ENCODE measurements at regions not wholly inside any gene's neighbourhood (a gene's known extent, or its start where the extent isn't known, plus 50 kb on each side); places are given as distances from the start of the nearest gene placed in this dataset.

- Histone ChIP-seq H3K4me3 (ENCODE audit: low read depth, low read length) (no peak overlapping the region), H3K36me3 (ENCODE audit: control insufficient read depth, insufficient read depth, low read length) (no peaks in the 10 kb centered on the region), H3K9me3 (no peaks in the 10 kb centered on the region), H3K27me3 (replicated peaks; ENCODE audit: control insufficient read depth, insufficient read depth, low read length) (no peaks in the 10 kb centered on the region; the same call in 1 of the 2 replicates), H3K4me1 (no peaks in the 10 kb centered on the region)
- TF ChIP-seq, protein P1, sequence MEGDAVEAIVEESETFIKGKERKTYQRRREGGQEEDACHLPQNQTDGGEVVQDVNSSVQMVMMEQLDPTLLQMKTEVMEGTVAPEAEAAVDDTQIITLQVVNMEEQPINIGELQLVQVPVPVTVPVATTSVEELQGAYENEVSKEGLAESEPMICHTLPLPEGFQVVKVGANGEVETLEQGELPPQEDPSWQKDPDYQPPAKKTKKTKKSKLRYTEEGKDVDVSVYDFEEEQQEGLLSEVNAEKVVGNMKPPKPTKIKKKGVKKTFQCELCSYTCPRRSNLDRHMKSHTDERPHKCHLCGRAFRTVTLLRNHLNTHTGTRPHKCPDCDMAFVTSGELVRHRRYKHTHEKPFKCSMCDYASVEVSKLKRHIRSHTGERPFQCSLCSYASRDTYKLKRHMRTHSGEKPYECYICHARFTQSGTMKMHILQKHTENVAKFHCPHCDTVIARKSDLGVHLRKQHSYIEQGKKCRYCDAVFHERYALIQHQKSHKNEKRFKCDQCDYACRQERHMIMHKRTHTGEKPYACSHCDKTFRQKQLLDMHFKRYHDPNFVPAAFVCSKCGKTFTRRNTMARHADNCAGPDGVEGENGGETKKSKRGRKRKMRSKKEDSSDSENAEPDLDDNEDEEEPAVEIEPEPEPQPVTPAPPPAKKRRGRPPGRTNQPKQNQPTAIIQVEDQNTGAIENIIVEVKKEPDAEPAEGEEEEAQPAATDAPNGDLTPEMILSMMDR (IDR thresholded peaks at IDR 0.05; ENCODE audit: insufficient read depth in 1 of 2, low read depth in 1 of 2, low read length in 1 of 2, severe bottlenecking in 1 of 2, unreplicated experiment in 1 of 2): no peak
- no TSS peak for BruUV-seq (replicated peaks)
- Mint-ChIP-seq H3K9me3 (ENCODE audit: unreplicated experiment) (no peaks in the 10 kb centered on the region), H3K4me1 (ENCODE audit: low read depth, unreplicated experiment) (no peaks in the 10 kb centered on the region), H3K36me3 (ENCODE audit: insufficient read depth, unreplicated experiment) (no peaks in the 10 kb centered on the region), H3K4me3 (ENCODE audit: unreplicated experiment) (no peak overlapping the region), H3K27ac (ENCODE audit: unreplicated experiment) (no peak overlapping the region), H3K27me3 (ENCODE audit: insufficient read depth, unreplicated experiment) (peaks cover 29% of the 10 kb centered on the region)
- DNase-seq: no peak
- intact Hi-C loops (cut with micrococcal nuclease; ENCODE audit: unreplicated experiment): no loop called here
- POLR2A ChIA-PET: no interaction called here
- CTCF ChIA-PET: no interaction called here
These were observed 139.8 kb downstream of the KIF26A start for GRCh38 chr14:104278214-104278534.

DNA sequence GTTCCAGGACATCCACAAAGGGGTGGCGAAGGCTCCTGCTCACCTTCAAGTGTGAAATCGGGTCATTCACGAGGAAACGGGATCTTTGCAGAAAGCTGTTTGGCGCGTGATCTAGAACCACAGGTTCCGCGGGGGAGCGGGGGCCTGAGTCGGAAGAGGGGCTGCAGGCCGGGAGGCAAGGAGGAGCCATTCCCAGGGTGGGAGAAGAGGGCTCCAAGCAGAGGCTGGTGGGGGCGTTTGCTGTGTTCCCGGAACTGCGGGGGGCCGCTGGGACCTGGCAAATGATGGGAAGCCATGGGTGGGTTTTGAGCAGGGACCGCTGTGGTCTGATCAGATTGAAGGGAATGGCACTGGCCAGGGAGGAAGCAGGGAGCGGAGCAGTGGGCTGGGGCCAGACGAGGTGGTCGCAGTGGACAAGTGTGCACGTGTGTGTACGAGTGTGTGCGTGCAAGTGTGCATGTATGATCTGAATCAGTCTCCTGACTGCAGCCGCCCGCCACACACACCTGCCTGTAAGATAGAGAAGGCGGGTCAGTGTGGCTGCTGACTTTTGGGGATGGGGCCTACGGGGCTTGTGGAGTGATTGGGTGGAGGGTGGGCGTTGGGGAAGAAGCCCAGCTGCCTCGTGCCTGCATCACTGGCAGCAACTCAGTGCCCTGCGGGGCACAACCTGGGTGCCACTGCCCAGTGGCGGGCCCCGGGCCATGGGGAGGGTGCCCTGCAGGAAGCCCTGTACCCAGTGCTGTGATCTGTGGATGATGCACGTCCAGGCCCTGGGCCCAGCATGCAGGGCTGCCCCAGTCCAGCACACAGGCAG lies 141.9 kb downstream of the KIF26A start:
- no peaks in the 10 kb centered on the region for H3K9me3 Mint-ChIP-seq (ENCODE audit: unreplicated experiment)
- H3K36me3 ChIP-seq (ENCODE audit: control insufficient read depth, insufficient read depth, low read length): no peaks in the 10 kb centered on the region
- DNase-seq: no peak

GRCh38 chr14:104280902-104281767 lies 142.7 kb downstream of the KIF26A start:
- Mint-ChIP-seq H3K4me3 (ENCODE audit: unreplicated experiment) (no peak overlapping the region), H3K4me1 (ENCODE audit: low read depth, unreplicated experiment) (no peaks in the 10 kb centered on the region), H3K36me3 (ENCODE audit: insufficient read depth, unreplicated experiment) (no peaks in the 10 kb centered on the region), H3K9me3 (ENCODE audit: unreplicated experiment) (no peaks in the 10 kb centered on the region), H3K27me3 (ENCODE audit: insufficient read depth, unreplicated experiment) (peaks cover 17% of the 10 kb centered on the region), H3K27ac (ENCODE audit: unreplicated experiment) (no peak overlapping the region)
- ChIA-PET POLR2A (no interaction called here), CTCF (no interaction called here)
- Histone ChIP-seq H3K4me3 (ENCODE audit: low read depth, low read length) (no peak overlapping the region), H3K36me3 (ENCODE audit: control insufficient read depth, insufficient read depth, low read length) (no peaks in the 10 kb centered on the region), H3K9me3 (no peaks in the 10 kb centered on the region), H3K4me1 (no peaks in the 10 kb centered on the region), H3K27me3 (replicated peaks; ENCODE audit: control insufficient read depth, insufficient read depth, low read length) (no peaks in the 10 kb centered on the region)
- intact Hi-C loops (cut with micrococcal nuclease; ENCODE audit: unreplicated experiment): no loop called here
- no peak for DNase-seq
- TF ChIP-seq, protein P1 (IDR thresholded peaks at IDR 0.05; ENCODE audit: insufficient read depth in 1 of 2, low read depth in 1 of 2, low read length in 1 of 2, severe bottlenecking in 1 of 2, unreplicated experiment in 1 of 2): no peak
- BruUV-seq (replicated peaks): no TSS peak

More for the DNA sequence above, 141.9 kb downstream of the KIF26A start:
- CTCF ChIA-PET: no interaction called here
- BruUV-seq (replicated peaks): no TSS peak
- Histone ChIP-seq H3K27me3 (replicated peaks; ENCODE audit: control insufficient read depth, insufficient read depth, low read length) (no peaks in the 10 kb centered on the region; the same call in 1 of the 2 replicates), H3K4me3 (ENCODE audit: low read depth, low read length) (no peak overlapping the region), H3K4me1 (no peaks in the 10 kb centered on the region), H3K9me3 (no peaks in the 10 kb centered on the region)
- intact Hi-C loops (cut with micrococcal nuclease; ENCODE audit: unreplicated experiment): no loop called here
- TF ChIP-seq, protein P1 (IDR thresholded peaks at IDR 0.05; ENCODE audit: insufficient read depth in 1 of 2, low read depth in 1 of 2, low read length in 1 of 2, severe bottlenecking in 1 of 2, unreplicated experiment in 1 of 2): no peak
- Mint-ChIP-seq H3K27ac (ENCODE audit: unreplicated experiment) (no peak overlapping the region), H3K36me3 (ENCODE audit: insufficient read depth, unreplicated experiment) (no peaks in the 10 kb centered on the region), H3K27me3 (ENCODE audit: insufficient read depth, unreplicated experiment) (peaks cover 18% of the 10 kb centered on the region), H3K4me3 (ENCODE audit: unreplicated experiment) (no peak overlapping the region), H3K4me1 (ENCODE audit: low read depth, unreplicated experiment) (no peaks in the 10 kb centered on the region)
- POLR2A ChIA-PET: no interaction called here
